Neuronal stem cell (in vitro differentiated cells): ENCODE measurements at regions not wholly inside any gene's neighbourhood (a gene's known extent, or its start where the extent isn't known, plus 50 kb on each side); places are given as distances from the start of the nearest gene placed in this dataset.

ENCODE experiments used
- DNase-seq: peaks from one replicate; pipeline ENCODE4 v3.0.0-alpha.2; 2013; ENCODE audit warnings: low spot score
- H2AFZ ChIP-seq: one replicate; pipeline ENCODE4 v1.6.1; 2013; ENCODE audit warnings: mild to moderate bottlenecking, low read length, inconsistent platforms
- H2AK5ac ChIP-seq: 2 replicates; pipeline ENCODE4 v1.6.1; 2013; ENCODE audit warnings: low read depth, mild to moderate bottlenecking, inconsistent platforms, low read length, moderate library complexity, mixed read lengths
- H2BK120ac ChIP-seq: 2 replicates; pipeline ENCODE4 v1.6.1; 2013; ENCODE audit warnings: low read depth, mild to moderate bottlenecking, inconsistent platforms, low read length, moderate library complexity, mixed read lengths
- H2BK12ac ChIP-seq: one replicate; pipeline ENCODE4 v1.6.1; 2013; ENCODE audit warnings: low read length, inconsistent platforms
- H2BK15ac ChIP-seq: 2 replicates; pipeline ENCODE4 v1.6.1; 2013; ENCODE audit warnings: mild to moderate bottlenecking, low read length, inconsistent platforms, mixed read lengths
- H2BK5ac ChIP-seq: one replicate; pipeline ENCODE4 v1.6.1; 2013; ENCODE audit warnings: inconsistent platforms, mild to moderate bottlenecking, low read length, moderate library complexity
- H3K14ac ChIP-seq: one replicate; pipeline ENCODE4 v1.6.1; 2013; ENCODE audit warnings: low read length, inconsistent platforms
- H3K18ac ChIP-seq: 2 replicates; pipeline ENCODE4 v1.6.1; 2013; ENCODE audit warnings: low read length, inconsistent platforms
- H3K23ac ChIP-seq: 2 replicates; pipeline ENCODE4 v1.6.1; 2013; ENCODE audit warnings: low read depth, mild to moderate bottlenecking, mixed read lengths, low read length, inconsistent platforms; ENCODE audit not compliant: poor library complexity
- H3K27ac ChIP-seq: replicated peaks from 3 replicates; pipeline ENCODE4 v1.5.1; 2013; ENCODE audit warnings: low read length, inconsistent platforms
- H3K27me3 ChIP-seq, 3 experiments: 2 replicates each; pipeline ENCODE4 v1.6.1; 2013; ENCODE audit warnings: low read length in 3 of 3, mild to moderate bottlenecking in 2 of 3, inconsistent platforms in 1 of 3, low read depth in 1 of 3, mixed read lengths in 1 of 3, moderate library complexity in 1 of 3; ENCODE audit not compliant: control insufficient read depth in 3 of 3, insufficient read depth in 3 of 3
- H3K36me3 ChIP-seq, 2 donors: replicated peaks in 1 of 2; 2 replicates each; pipeline ENCODE4 v1.6.1; 2013; ENCODE audit warnings: low read length in 2 of 2; ENCODE audit not compliant: control insufficient read depth in 2 of 2, insufficient read depth in 2 of 2
- H3K4ac ChIP-seq: 2 replicates; pipeline ENCODE4 v1.6.1; 2013; ENCODE audit warnings: inconsistent platforms, mild to moderate bottlenecking, low read length, moderate library complexity
- H3K4me1 ChIP-seq, 2 donors: 1 replicate in 1 of 2; 2 replicates in 1 of 2; pipeline ENCODE4 v1.6.1; 2013; ENCODE audit warnings: low read length in 2 of 2, low read depth in 1 of 2; ENCODE audit not compliant: control insufficient read depth in 2 of 2, insufficient read depth in 1 of 2
- H3K4me2 ChIP-seq: one replicate; pipeline ENCODE4 v1.6.1; 2013; ENCODE audit warnings: mild to moderate bottlenecking, low read length, inconsistent platforms; ENCODE audit not compliant: insufficient read depth, poor library complexity, severe bottlenecking
- H3K4me3 ChIP-seq, 2 donors: 2 replicates each; pipeline ENCODE4 v1.5.1; 2013; ENCODE audit warnings: low read length in 2 of 2, mild to moderate bottlenecking in 2 of 2, inconsistent platforms in 1 of 2, moderate library complexity in 1 of 2
- H3K79me1 ChIP-seq: one replicate; pipeline ENCODE4 v1.6.1; 2013; ENCODE audit warnings: low read depth, mild to moderate bottlenecking, inconsistent platforms, low read length, moderate library complexity
- H3K9ac ChIP-seq: one replicate; pipeline ENCODE4 v1.6.1; 2013; ENCODE audit warnings: mild to moderate bottlenecking, low read depth, low read length, inconsistent platforms; ENCODE audit not compliant: poor library complexity
- H3K9me3 ChIP-seq, 2 donors: replicated peaks in 1 of 2; 2 replicates each; pipeline versions ENCODE3 to v1.6.1; 2013; ENCODE audit warnings: low read length in 2 of 2, mild to moderate bottlenecking in 2 of 2, inconsistent platforms in 1 of 2, low read depth in 1 of 2, mixed read lengths in 1 of 2, moderate library complexity in 1 of 2; ENCODE audit not compliant: control insufficient read depth in 2 of 2, insufficient read depth in 1 of 2
- H4K8ac ChIP-seq: one replicate; pipeline ENCODE4 v1.6.1; 2013; ENCODE audit warnings: low read depth, mild to moderate bottlenecking, inconsistent platforms, low read length, moderate library complexity
- H4K91ac ChIP-seq: one replicate; pipeline ENCODE4 v1.6.1; 2013; ENCODE audit warnings: low read length, low read depth, mild to moderate bottlenecking, inconsistent platforms; ENCODE audit not compliant: poor library complexity
- WGBS, 2 donors: extraction: QIAGEN DNeasy Blood & Tissue Kit; methylation state at CpG; one replicate each; pipeline ENCODE4 v1.1.7; 2013; ENCODE audit warnings: missing lambda C conversion rate in 2 of 2, mixed read lengths in 1 of 2; ENCODE audit not compliant: insufficient read length in 2 of 2, insufficient replicate concordance in 1 of 2; ENCODE audit errors: extremely low coverage in 2 of 2; 5-methylcytosine and 5-hydroxymethylcytosine counted together

- Histone ChIP-seq H3K79me1 (no peaks in the 10 kb centered on the region), H3K4me3 (no peak overlapping the region), H3K27ac (no peak overlapping the region), H3K14ac (no peak overlapping the region), H2BK12ac (no peak overlapping the region), H3K27me3 (no peaks in the 10 kb centered on the region), H2AFZ (no peak overlapping the region), H3K18ac (no peak overlapping the region), H4K8ac (no peak overlapping the region), H4K91ac (no peak overlapping the region), H3K36me3 (no peaks in the 10 kb centered on the region), H3K9me3 (no peaks in the 10 kb centered on the region), H2BK5ac (no peak overlapping the region), H2BK120ac (no peak overlapping the region), H3K4ac (no peak overlapping the region), H3K4me1 (no peaks in the 10 kb centered on the region), H3K23ac (no peak overlapping the region), H3K4me2 (no peak overlapping the region), H2BK15ac (no peak overlapping the region), H2AK5ac (no peak overlapping the region), H3K9ac (no peak overlapping the region)
- WGBS, 2 donors: no CpG with 5 or more reads among the region's 9 CpGs
- no peak for DNase-seq
Measured at GRCh38 chr9:108347463-108348188, 508.2 kb downstream of the ACTL7B start.

- Histone ChIP-seq H3K4me2 (no peak overlapping the region), H2BK15ac (no peak overlapping the region), H3K9me3 (no peaks in the 10 kb centered on the region), H4K91ac (no peak overlapping the region), H2AK5ac (no peak overlapping the region), H3K27me3 (no peaks in the 10 kb centered on the region), H2BK12ac (no peak overlapping the region), H2BK5ac (no peak overlapping the region), H3K36me3 (no peaks in the 10 kb centered on the region), H2BK120ac (no peak overlapping the region), H4K8ac (no peak overlapping the region), H3K4ac (no peak overlapping the region), H3K4me1 (no peaks in the 10 kb centered on the region), H3K14ac (no peak overlapping the region), H3K27ac (no peak overlapping the region), H3K4me3 (no peak overlapping the region), H3K23ac (no peak overlapping the region), H3K79me1 (no peaks in the 10 kb centered on the region), H3K18ac (no peak overlapping the region), H3K9ac (no peak overlapping the region), H2AFZ (no peak overlapping the region)
- no CpG with 5 or more reads among the region's 3 CpGs for WGBS, 2 donors
- no peak for DNase-seq
Measured at GRCh38 chr9:108345826-108346225, 510.0 kb downstream of the ACTL7B start.

- no peak overlapping the region for H3K4me2 ChIP-seq
- no peaks in the 10 kb centered on the region for H3K27me3 ChIP-seq
- H2AFZ ChIP-seq: no peak overlapping the region
- no peak overlapping the region for H3K4ac ChIP-seq
- no peak overlapping the region for H3K18ac ChIP-seq
- H3K23ac ChIP-seq: no peak overlapping the region
- WGBS, 2 donors: no CpG with 5 or more reads among the region's 3 CpGs
- H4K8ac ChIP-seq: no peak overlapping the region
- H3K27ac ChIP-seq: no peak overlapping the region
- no peaks in the 10 kb centered on the region for H3K79me1 ChIP-seq
- H3K9ac ChIP-seq: no peak overlapping the region
- H3K36me3 ChIP-seq: no peaks in the 10 kb centered on the region
- no peak overlapping the region for H2BK15ac ChIP-seq
- H3K9me3 ChIP-seq: no peaks in the 10 kb centered on the region
- H2BK5ac ChIP-seq: no peak overlapping the region
- H4K91ac ChIP-seq: no peak overlapping the region
- no peak overlapping the region for H2BK120ac ChIP-seq
- no peak for DNase-seq
- H3K4me1 ChIP-seq: no peaks in the 10 kb centered on the region
- no peak overlapping the region for H2BK12ac ChIP-seq
- H3K4me3 ChIP-seq: no peak overlapping the region
- H3K14ac ChIP-seq: no peak overlapping the region
- no peak overlapping the region for H2AK5ac ChIP-seq
Measured at GRCh38 chr9:108339251-108339650, 516.5 kb downstream of the ACTL7B start.

- H2AK5ac ChIP-seq: no peak overlapping the region
- H4K8ac ChIP-seq: no peak overlapping the region
- no peak overlapping the region for H3K9ac ChIP-seq
- no peaks in the 10 kb centered on the region for H3K36me3 ChIP-seq
- no peaks in the 10 kb centered on the region for H3K4me1 ChIP-seq
- H4K91ac ChIP-seq: no peak overlapping the region
- H3K27me3 ChIP-seq: no peaks in the 10 kb centered on the region
- no peaks in the 10 kb centered on the region for H3K79me1 ChIP-seq
- no peak overlapping the region for H2BK15ac ChIP-seq
- H2BK12ac ChIP-seq: no peak overlapping the region
- no peak overlapping the region for H3K4ac ChIP-seq
- no peak overlapping the region for H3K27ac ChIP-seq
- no peak for DNase-seq
- H3K4me3 ChIP-seq: no peak overlapping the region
- no peak overlapping the region for H3K4me2 ChIP-seq
- no peak overlapping the region for H3K18ac ChIP-seq
- no peaks in the 10 kb centered on the region for H3K9me3 ChIP-seq
- WGBS, 2 donors: no CpG with 5 or more reads among the region's 2 CpGs
- H2BK5ac ChIP-seq: no peak overlapping the region
- no peak overlapping the region for H2AFZ ChIP-seq
- H2BK120ac ChIP-seq: no peak overlapping the region
- no peak overlapping the region for H3K23ac ChIP-seq
- H3K14ac ChIP-seq: no peak overlapping the region
Measured at GRCh38 chr9:108336575-108336974, 519.2 kb downstream of the ACTL7B start.
